HCT116 (cell line): ENCODE measurements at regions not wholly inside any gene's neighbourhood (a gene's known extent, or its start where the extent isn't known, plus 50 kb on each side); places are given as distances from the start of the nearest gene placed in this dataset.

ENCODE experiments used
- ATAC-seq: fragments of 200-7000 bp; cut with Tn5 transposase; 2 replicates; pipeline ENCODE4 v1.9.1; 2020; ENCODE audit warnings: mild to moderate bottlenecking, moderate library complexity
- BruUV-seq: library from RNA; stranded (reverse); fragments of 400-500 nt; replicated peaks from 2 replicates; lab custom pipeline; 2021; lab: Mats Ljungman, UMichigan
- CTCF ChIA-PET: fragments of 300-600 bp; sonication (Branson Sonifier 250); formaldehyde crosslinking; loops from one replicate; lab custom pipeline; 2021; ENCODE audit warnings: antibody characterized with exemption; lab: Charles Lee
- POLR2A ChIA-PET: fragments of 300-600, 350-600 bp; sonication (Branson Sonifier 250); formaldehyde crosslinking; loops from one replicate; lab custom pipeline; 2021; ENCODE audit warnings: antibody characterized with exemption; lab: Charles Lee
- RAD21 ChIA-PET, 2 experiments: fragments of 300-600 bp; sonication (Branson Sonifier 250); formaldehyde crosslinking; loops; one replicate each; lab custom pipeline; 2023; ENCODE audit warnings: low total read pairs in 2 of 2; ENCODE audit not compliant: uncharacterized antibody in 2 of 2, unreplicated experiment in 2 of 2, low non-redundant PET in 1 of 2; lab: Charles Lee
- DNase-seq: peaks from one replicate; pipeline ENCODE4 v3.0.0-alpha.2; 2010; ENCODE audit warnings: low read depth, low spot score
- H2AFZ ChIP-seq: fragments of 200-600 bp; shearing (Covaris generic), sonication (generic); 2 replicates; pipeline ENCODE4 v1.6.1; 2017; ENCODE audit warnings: low read depth, mixed run types, mixed read lengths, antibody characterized with exemption, low read length; ENCODE audit not compliant: poor library complexity, severe bottlenecking
- H3K27ac ChIP-seq: 2 replicates; pipeline ENCODE4 v1.5.1; 2012; ENCODE audit warnings: low read depth, low read length
- H3K27me3 ChIP-seq: fragments of 200-600 bp; sonication (generic); 2 replicates; pipeline ENCODE4 v1.6.1; 2016; ENCODE audit warnings: mixed run types, low read length, mixed read lengths; ENCODE audit not compliant: insufficient read depth
- H3K36me3 ChIP-seq, 2 experiments: fragments of 200-500 bp in 1 of 2; fragments of 200-600 bp in 1 of 2; sonication (Bioruptor generic) in 1 of 2; sonication (generic) in 1 of 2; 2 replicates each; pipeline versions ENCODE4 v1.5.1 to v1.6.1; 2014 to 2016; ENCODE audit warnings: low read length in 2 of 2, inconsistent platforms in 1 of 2, mixed read lengths in 1 of 2, mixed run types in 1 of 2; ENCODE audit not compliant: insufficient read depth in 2 of 2, control insufficient read depth in 1 of 2
- H3K4me1 ChIP-seq, 2 experiments: fragments of 200-600 bp in 1 of 2; sonication (generic) in 1 of 2; 2 replicates each; pipeline versions ENCODE4 v1.5.1 to v1.6.1; 2012 to 2017; ENCODE audit warnings: low read length in 2 of 2, inconsistent platforms in 1 of 2, mild to moderate bottlenecking in 1 of 2, mixed read lengths in 1 of 2, mixed run types in 1 of 2, moderate library complexity in 1 of 2; ENCODE audit not compliant: insufficient read depth in 2 of 2, control insufficient read depth in 1 of 2
- H3K4me2 ChIP-seq: fragments of 200-600 bp; sonication (generic); 2 replicates; pipeline ENCODE4 v1.6.1; 2017; ENCODE audit warnings: mixed run types, low read length, mixed read lengths
- H3K4me3 ChIP-seq, 2 experiments: fragments of 200-600 bp in 1 of 2; sonication (generic) in 1 of 2; replicated peaks in 1 of 2; 2 replicates each; pipeline ENCODE4 v1.5.1; 2011 to 2016; ENCODE audit warnings: low read length in 2 of 2, control low read depth in 1 of 2, low read depth in 1 of 2, mild to moderate bottlenecking in 1 of 2, mixed read lengths in 1 of 2, mixed run types in 1 of 2
- H3K79me2 ChIP-seq: fragments of 200-600 bp; sonication (generic); 2 replicates; pipeline ENCODE4 v1.6.1; 2017; ENCODE audit warnings: mild to moderate bottlenecking, mixed run types, low read length, moderate library complexity, mixed read lengths; ENCODE audit not compliant: insufficient read depth
- H3K9ac ChIP-seq: fragments of 200-600 bp; sonication (generic); 2 replicates; pipeline ENCODE4 v1.6.1; 2016; ENCODE audit warnings: low read length, mixed read lengths
- H3K9me2 ChIP-seq: fragments of 200-600 bp; sonication (generic), shearing (Covaris generic); 2 replicates; pipeline ENCODE4 v1.6.1; 2017; ENCODE audit warnings: mixed run types, mild to moderate bottlenecking, moderate library complexity; ENCODE audit not compliant: insufficient read depth
- H3K9me3 ChIP-seq, 2 experiments: fragments of 200-500 bp in 1 of 2; fragments of 200-600 bp in 1 of 2; sonication (Bioruptor generic) in 1 of 2; sonication (generic) in 1 of 2; 2 replicates each; pipeline ENCODE4 v1.6.1; 2014 to 2017; ENCODE audit warnings: low read length in 2 of 2, mixed read lengths in 2 of 2, inconsistent platforms in 1 of 2, low read depth in 1 of 2, mild to moderate bottlenecking in 1 of 2, mixed run types in 1 of 2, moderate library complexity in 1 of 2; ENCODE audit not compliant: control insufficient read depth in 1 of 2, insufficient read depth in 1 of 2
- H4K20me1 ChIP-seq: fragments of 200-600 bp; sonication (generic), shearing (Covaris generic); 2 replicates; pipeline ENCODE4 v1.6.1; 2017; ENCODE audit warnings: mixed run types, mild to moderate bottlenecking, moderate library complexity; ENCODE audit not compliant: insufficient read depth
- EGR1 ChIP-seq: IDR thresholded peaks from 2 replicates; pipeline ENCODE4 v1.6.1; 2012; ENCODE audit warnings: low read depth
- EZH2 ChIP-seq: fragments of 200-600 bp; sonication (generic); IDR thresholded peaks from 2 replicates; pipeline ENCODE4 v1.6.1; 2017; ENCODE audit warnings: antibody characterized with exemption, mixed run types
- EZH2phosphoT487 ChIP-seq: fragments of 200-600 bp; IDR thresholded peaks from 2 replicates; pipeline ENCODE4 v1.6.1; 2018; ENCODE audit warnings: antibody characterized with exemption, borderline replicate concordance
- POLR2A ChIP-seq: IDR thresholded peaks from 2 replicates; pipeline ENCODE4 v1.7.0; 2011; ENCODE audit warnings: borderline replicate concordance; ENCODE audit not compliant: insufficient read depth, insufficient read length; ENCODE audit errors: extremely low read depth
- POLR2AphosphoS5 ChIP-seq: IDR thresholded peaks from 2 replicates; pipeline ENCODE4 v1.6.1; 2011; ENCODE audit warnings: mild to moderate bottlenecking, low read depth, low read length, moderate library complexity
- TCF7L2 ChIP-seq: IDR thresholded peaks from 2 replicates; pipeline ENCODE4 v1.7.0; 2011; ENCODE audit warnings: borderline replicate concordance, inconsistent platforms; ENCODE audit not compliant: insufficient read depth, insufficient read length; ENCODE audit errors: extremely low read depth
- YY1 ChIP-seq: IDR thresholded peaks from 2 replicates; pipeline ENCODE4 v1.6.1; 2011; ENCODE audit warnings: low read length, low read depth, moderate library complexity, mild to moderate bottlenecking; ENCODE audit not compliant: insufficient replicate concordance; ENCODE audit errors: extremely low read depth
- ZFX ChIP-seq: fragments of 450-650 bp; IDR thresholded peaks from 2 replicates; pipeline ENCODE4 v1.6.1; 2017
- ZNF274 ChIP-seq: fragments of 200-500 bp; sonication (Bioruptor generic); IDR thresholded peaks from 2 replicates; pipeline ENCODE4 v1.6.1; 2014; ENCODE audit warnings: mild to moderate bottlenecking, low read depth, low read length, inconsistent platforms
- intact Hi-C: fragments of 100-400 bp; cut with micrococcal nuclease; formaldehyde crosslinking; loops from 2 replicates; pipeline ENCODE4 v1.10.0; 2022
- TF ChIP-seq, protein P1 (sequence below): IDR thresholded peaks from 2 replicates; pipeline ENCODE4 v1.6.1; 2012
- TF ChIP-seq, protein P2 (sequence below), 3 experiments: fragments of 200-600 bp in 1 of 3; sonication (generic) in 1 of 3; IDR thresholded peaks in 2 of 3; conservative IDR thresholded peaks in 1 of 3; 2 replicates each; pipeline ENCODE4 v1.5.1; 2012 to 2017; ENCODE audit warnings: low read depth in 2 of 3, low read length in 2 of 3, antibody characterized with exemption in 1 of 3, borderline replicate concordance in 1 of 3, control low read depth in 1 of 3, mild to moderate bottlenecking in 1 of 3, mixed read lengths in 1 of 3, mixed run types in 1 of 3, moderate library complexity in 1 of 3; ENCODE audit not compliant: insufficient read depth in 1 of 3

GRCh38 chr4:138448169-138448568, 206.0 kb upstream of the SLC7A11 start:
- DNase-seq, result no peak
- H3K9me3 ChIP-seq, result no peaks in the 10 kb centered on the region
- H2AFZ ChIP-seq, result no peak overlapping the region
- ChIA-PET RAD21 (no interaction called here), CTCF (no interaction called here), POLR2A (no interaction called here)
- no peak overlapping the region for H3K9ac ChIP-seq
- H3K79me2 ChIP-seq, result no peaks in the 10 kb centered on the region
- H3K27ac ChIP-seq, result no peak overlapping the region
- H3K4me1 ChIP-seq, result no peaks in the 10 kb centered on the region
- no peak overlapping the region for H3K4me3 ChIP-seq
- TF ChIP-seq EZH2 (no peak), YY1 (no peak), ZNF274 (no peak), POLR2AphosphoS5 (no peak), ZFX (no peak)
- TF ChIP-seq, protein P1, sequence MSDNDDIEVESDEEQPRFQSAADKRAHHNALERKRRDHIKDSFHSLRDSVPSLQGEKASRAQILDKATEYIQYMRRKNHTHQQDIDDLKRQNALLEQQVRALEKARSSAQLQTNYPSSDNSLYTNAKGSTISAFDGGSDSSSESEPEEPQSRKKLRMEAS, result no peak
- TF ChIP-seq, protein P2, sequence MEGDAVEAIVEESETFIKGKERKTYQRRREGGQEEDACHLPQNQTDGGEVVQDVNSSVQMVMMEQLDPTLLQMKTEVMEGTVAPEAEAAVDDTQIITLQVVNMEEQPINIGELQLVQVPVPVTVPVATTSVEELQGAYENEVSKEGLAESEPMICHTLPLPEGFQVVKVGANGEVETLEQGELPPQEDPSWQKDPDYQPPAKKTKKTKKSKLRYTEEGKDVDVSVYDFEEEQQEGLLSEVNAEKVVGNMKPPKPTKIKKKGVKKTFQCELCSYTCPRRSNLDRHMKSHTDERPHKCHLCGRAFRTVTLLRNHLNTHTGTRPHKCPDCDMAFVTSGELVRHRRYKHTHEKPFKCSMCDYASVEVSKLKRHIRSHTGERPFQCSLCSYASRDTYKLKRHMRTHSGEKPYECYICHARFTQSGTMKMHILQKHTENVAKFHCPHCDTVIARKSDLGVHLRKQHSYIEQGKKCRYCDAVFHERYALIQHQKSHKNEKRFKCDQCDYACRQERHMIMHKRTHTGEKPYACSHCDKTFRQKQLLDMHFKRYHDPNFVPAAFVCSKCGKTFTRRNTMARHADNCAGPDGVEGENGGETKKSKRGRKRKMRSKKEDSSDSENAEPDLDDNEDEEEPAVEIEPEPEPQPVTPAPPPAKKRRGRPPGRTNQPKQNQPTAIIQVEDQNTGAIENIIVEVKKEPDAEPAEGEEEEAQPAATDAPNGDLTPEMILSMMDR (IDR thresholded peaks at IDR 0.05 in 2 of 3, conservative IDR thresholded peaks at IDR 0.05 in 1 of 3; ENCODE audit: borderline replicate concordance in 1 of 3, insufficient read depth in 1 of 3, low read depth in 2 of 3, low read length in 2 of 3), result no peak
- no peaks in the 10 kb centered on the region for H4K20me1 ChIP-seq
- no peak overlapping the region for H3K4me2 ChIP-seq
- H3K36me3 ChIP-seq, result no peaks in the 10 kb centered on the region
- no TSS peak for BruUV-seq
- intact Hi-C loops, result no loop called here
- ATAC-seq, result no peak
- H3K9me2 ChIP-seq, result no peaks in the 10 kb centered on the region
- no peaks in the 10 kb centered on the region for H3K27me3 ChIP-seq

DNA sequence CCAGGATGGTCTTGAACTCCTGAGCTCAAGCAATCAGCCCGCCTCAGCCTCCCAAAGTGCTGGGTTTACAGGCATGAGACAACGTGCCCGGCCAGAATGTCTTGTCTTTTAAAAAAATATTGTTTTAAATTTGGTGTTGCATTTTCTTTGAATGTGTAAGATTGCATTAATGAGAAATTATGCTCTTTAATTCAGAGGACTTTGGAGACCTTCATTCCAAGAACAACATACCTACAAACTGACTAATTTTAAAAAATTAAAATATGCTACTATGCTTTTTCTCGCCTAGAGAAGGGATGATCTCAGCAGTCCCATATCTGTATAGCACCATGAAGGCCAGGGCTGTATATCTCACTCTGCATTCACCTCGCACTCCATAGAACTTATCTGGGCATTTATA, 204.3 kb upstream of the SLC7A11 start:
- H3K9ac ChIP-seq, result no peak overlapping the region
- RAD21 ChIA-PET, result no interaction called here
- intact Hi-C loops, result no loop called here
- no peaks in the 10 kb centered on the region for H3K27me3 ChIP-seq
- no peaks in the 10 kb centered on the region for H3K9me2 ChIP-seq
- H3K4me3 ChIP-seq, result no peak overlapping the region
- no peaks in the 10 kb centered on the region for H3K36me3 ChIP-seq
- H3K4me1 ChIP-seq, result no peaks in the 10 kb centered on the region
- no peak overlapping the region for H2AFZ ChIP-seq
- H4K20me1 ChIP-seq, result no peaks in the 10 kb centered on the region
- no peak overlapping the region for H3K27ac ChIP-seq
- no peaks in the 10 kb centered on the region for H3K9me3 ChIP-seq
- CTCF ChIA-PET, result no interaction called here
- no peaks in the 10 kb centered on the region for H3K79me2 ChIP-seq
- no peak overlapping the region for H3K4me2 ChIP-seq
- DNase-seq (no peak), ATAC-seq (no peak)
- no TSS peak for BruUV-seq
- TF ChIP-seq TCF7L2 (no peak), EGR1 (no peak), EZH2phosphoT487 (no peak), POLR2A (no peak)
- POLR2A ChIA-PET, result no interaction called here
